ENCODE measurements at regions not wholly inside any gene's neighbourhood (a gene's known extent, or its start where the extent isn't known, plus 50 kb on each side); places are given as distances from the start of the nearest gene placed in this dataset.

DNA sequence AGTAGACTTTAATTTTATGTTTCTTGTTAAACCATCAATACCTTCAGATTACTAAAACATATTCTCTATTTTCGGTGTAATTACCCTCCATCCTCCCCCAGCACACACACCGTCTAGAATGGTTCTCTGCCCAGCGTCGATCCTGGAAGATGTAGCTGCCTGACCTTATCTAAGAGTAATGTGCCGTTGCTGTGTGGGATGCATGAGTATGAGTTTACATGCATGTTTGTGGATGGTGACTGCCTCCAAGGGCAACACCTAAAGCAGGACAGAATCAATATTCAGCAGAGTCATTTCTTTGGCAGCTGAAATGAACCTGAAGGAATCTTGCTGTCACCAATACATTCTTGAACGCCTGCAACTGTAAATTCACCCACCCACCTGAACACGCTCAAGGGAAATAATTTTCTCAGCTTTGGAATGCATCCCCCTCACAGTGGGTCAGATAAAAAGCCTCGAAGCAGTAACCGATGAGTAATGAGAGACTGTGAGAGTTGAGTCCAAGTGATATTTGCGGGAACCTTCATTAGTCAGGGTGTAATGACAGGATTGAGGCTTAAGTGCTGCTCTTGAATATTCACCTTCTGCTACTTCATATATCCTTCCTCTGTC is 155.8 kb upstream of the RND3 start:
- Histone ChIP-seq H3K4me1 (ENCODE audit: insufficient read depth, low read length) (no peaks in the 10 kb centered on the region), H3K36me3 (ENCODE audit: insufficient read depth, low read length) (no peaks in the 10 kb centered on the region), H3K27me3 (ENCODE audit: insufficient read depth, low read length) (no peaks in the 10 kb centered on the region), H3K9me3 (ENCODE audit: control insufficient read depth in 1 of 2, low read length in 2 of 2) (no peaks in the 10 kb centered on the region), H3K27ac (ENCODE audit: low read depth, low read length) (no peak overlapping the region), H3K4me3 (ENCODE audit: low read length in 2 of 2) (no peak overlapping the region)
- Mint-ChIP-seq H3K27me3 (no peaks in the 10 kb centered on the region), H3K4me1 (no peaks in the 10 kb centered on the region), H3K36me3 (no peaks in the 10 kb centered on the region), H3K9me3 (no peaks in the 10 kb centered on the region), H3K27ac (no peak overlapping the region), H3K4me3 (no peak overlapping the region)
- POLR2A ChIA-PET (ENCODE audit: partially characterized antibody), result no interaction called here
- intact Hi-C loops (cut with micrococcal nuclease), result no loop called here
- no peak for DNase-seq
- CTCF ChIA-PET (ENCODE audit: partially characterized antibody), result no interaction called here

DNA sequence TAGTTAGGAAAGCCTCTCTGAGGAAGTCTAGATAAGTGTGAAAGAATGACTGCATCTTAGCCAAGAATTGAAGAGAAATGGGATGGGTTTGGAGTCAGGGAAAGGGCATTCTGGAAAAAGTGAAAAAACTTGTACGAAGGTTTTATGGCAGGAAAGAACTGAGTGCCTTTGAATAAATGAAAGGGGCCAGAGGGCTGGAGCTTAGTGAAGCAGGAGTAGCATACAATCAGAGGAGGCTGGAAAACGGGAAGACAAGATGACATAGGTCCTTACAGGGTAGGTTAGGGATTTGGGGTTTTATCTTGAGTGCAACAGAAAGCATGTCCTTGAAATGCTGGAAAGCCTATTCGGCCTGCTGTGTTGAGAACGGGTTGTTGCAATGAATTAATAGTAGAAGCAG is 152.6 kb upstream of the RND3 start:
- intact Hi-C loops (cut with micrococcal nuclease), result no loop called here
- peaks cover 0 to 2% (median 0%) of the 10 kb centered on the region in 8 donors for H3K9me3 Mint-ChIP-seq
- H3K27me3 Mint-ChIP-seq, result no peaks in the 10 kb centered on the region
- no peaks in the 10 kb centered on the region for H3K36me3 Mint-ChIP-seq
- ChIA-PET POLR2A (ENCODE audit: partially characterized antibody) (no interaction called here), CTCF (ENCODE audit: partially characterized antibody) (no interaction called here)
- H3K4me3 Mint-ChIP-seq, result peak overlapping the region in 2 of 8 donors; percentile 6 to 67
- H3K27ac ChIP-seq (ENCODE audit: low read depth, low read length), result no peak overlapping the region
- H3K4me1 Mint-ChIP-seq, result no peaks in the 10 kb centered on the region
- DNase-seq, result no peak
- H3K27ac Mint-ChIP-seq, result no peak overlapping the region
- H3K4me3 ChIP-seq (ENCODE audit: low read length in 2 of 2), result no peak overlapping the region
- H3K36me3 ChIP-seq (ENCODE audit: insufficient read depth, low read length), result no peaks in the 10 kb centered on the region
- no peaks in the 10 kb centered on the region for H3K4me1 ChIP-seq (ENCODE audit: insufficient read depth, low read length)
- no peaks in the 10 kb centered on the region for H3K27me3 ChIP-seq (ENCODE audit: insufficient read depth, low read length)
- H3K9me3 ChIP-seq (ENCODE audit: control insufficient read depth in 1 of 2, low read length in 2 of 2), result no peaks in the 10 kb centered on the region

DNA sequence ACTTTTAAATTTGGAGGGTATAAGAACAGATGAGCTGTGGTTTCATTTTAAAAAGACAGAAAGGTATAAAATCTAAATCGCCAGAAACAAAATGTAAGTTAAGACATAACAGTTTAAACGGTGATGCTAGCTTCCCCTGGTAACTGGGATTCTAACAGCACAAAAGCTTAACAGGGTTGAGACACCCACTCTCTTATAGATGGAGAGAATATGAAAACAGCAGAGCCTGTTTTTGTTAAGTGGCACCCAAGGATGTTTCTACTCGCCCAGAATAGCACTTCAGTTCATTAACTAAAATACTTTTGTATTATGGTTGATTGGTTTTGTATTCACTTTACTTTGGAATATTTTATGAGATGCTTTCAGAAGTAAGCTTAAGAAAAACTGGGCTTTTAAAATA is 151.9 kb upstream of the RND3 start:
- Histone ChIP-seq H3K27me3 (ENCODE audit: insufficient read depth, low read length) (no peaks in the 10 kb centered on the region), H3K4me3 (ENCODE audit: low read length in 2 of 2) (no peak overlapping the region), H3K36me3 (ENCODE audit: insufficient read depth, low read length) (no peaks in the 10 kb centered on the region), H3K27ac (ENCODE audit: low read depth, low read length) (no peak overlapping the region), H3K9me3 (ENCODE audit: control insufficient read depth in 1 of 2, low read length in 2 of 2) (no peaks in the 10 kb centered on the region), H3K4me1 (ENCODE audit: insufficient read depth, low read length) (no peaks in the 10 kb centered on the region)
- Mint-ChIP-seq H3K4me1 (no peaks in the 10 kb centered on the region), H3K36me3 (no peaks in the 10 kb centered on the region), H3K4me3 (no peak overlapping the region), H3K27ac (no peak overlapping the region), H3K27me3 (no peaks in the 10 kb centered on the region), H3K9me3 (peaks cover 0 to 2% (median 0%) of the 10 kb centered on the region in 8 donors)
- DNase-seq, result no peak
- intact Hi-C loops (cut with micrococcal nuclease), result no loop called here
- ChIA-PET POLR2A (ENCODE audit: partially characterized antibody) (no interaction called here), CTCF (ENCODE audit: partially characterized antibody) (no interaction called here)

DNA sequence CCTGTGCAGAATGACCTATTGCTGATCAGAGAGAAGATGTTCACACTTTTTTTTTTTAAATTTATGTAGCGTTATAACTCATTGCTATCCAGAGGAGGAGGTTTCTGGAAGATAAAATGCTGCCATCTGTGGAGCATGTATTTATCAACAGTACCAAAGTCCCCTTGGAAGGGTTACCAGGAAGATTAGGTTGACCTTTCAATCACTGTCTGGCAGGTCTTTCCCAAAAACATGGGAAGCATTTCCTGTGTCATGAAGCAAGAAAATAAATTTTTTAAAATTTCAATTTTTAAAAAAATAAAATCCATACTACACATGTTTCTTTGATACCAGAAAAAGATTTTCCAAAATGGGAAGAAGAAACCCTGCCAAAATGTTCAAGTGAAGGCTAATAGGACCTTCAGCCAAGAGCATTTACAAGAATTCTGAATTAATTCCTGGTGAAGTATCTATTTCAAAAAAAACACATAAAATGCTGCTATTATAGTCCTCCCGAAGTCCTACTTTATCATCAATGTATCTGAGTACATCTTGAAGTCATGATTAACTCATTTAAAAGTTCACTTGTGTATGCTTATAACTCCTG is 143.9 kb upstream of the RND3 start:
- ChIA-PET CTCF (ENCODE audit: partially characterized antibody) (no interaction called here), POLR2A (ENCODE audit: partially characterized antibody) (no interaction called here)
- Histone ChIP-seq H3K4me3 (ENCODE audit: low read length in 2 of 2) (no peak overlapping the region), H3K27ac (ENCODE audit: low read depth, low read length) (no peak overlapping the region), H3K27me3 (ENCODE audit: insufficient read depth, low read length) (no peaks in the 10 kb centered on the region), H3K9me3 (ENCODE audit: control insufficient read depth in 1 of 2, low read length in 2 of 2) (no peaks in the 10 kb centered on the region), H3K4me1 (ENCODE audit: insufficient read depth, low read length) (no peaks in the 10 kb centered on the region), H3K36me3 (ENCODE audit: insufficient read depth, low read length) (no peaks in the 10 kb centered on the region)
- intact Hi-C loops (cut with micrococcal nuclease), result no loop called here
- H3K27ac Mint-ChIP-seq, result no peak overlapping the region
- no peak overlapping the region for H3K4me3 Mint-ChIP-seq
- H3K9me3 Mint-ChIP-seq, result peaks cover 0 to 3% (median 0%) of the 10 kb centered on the region in 8 donors
- H3K4me1 Mint-ChIP-seq, result no peaks in the 10 kb centered on the region
- no peak for DNase-seq
- no peaks in the 10 kb centered on the region for H3K36me3 Mint-ChIP-seq
- H3K27me3 Mint-ChIP-seq, result no peaks in the 10 kb centered on the region

DNA sequence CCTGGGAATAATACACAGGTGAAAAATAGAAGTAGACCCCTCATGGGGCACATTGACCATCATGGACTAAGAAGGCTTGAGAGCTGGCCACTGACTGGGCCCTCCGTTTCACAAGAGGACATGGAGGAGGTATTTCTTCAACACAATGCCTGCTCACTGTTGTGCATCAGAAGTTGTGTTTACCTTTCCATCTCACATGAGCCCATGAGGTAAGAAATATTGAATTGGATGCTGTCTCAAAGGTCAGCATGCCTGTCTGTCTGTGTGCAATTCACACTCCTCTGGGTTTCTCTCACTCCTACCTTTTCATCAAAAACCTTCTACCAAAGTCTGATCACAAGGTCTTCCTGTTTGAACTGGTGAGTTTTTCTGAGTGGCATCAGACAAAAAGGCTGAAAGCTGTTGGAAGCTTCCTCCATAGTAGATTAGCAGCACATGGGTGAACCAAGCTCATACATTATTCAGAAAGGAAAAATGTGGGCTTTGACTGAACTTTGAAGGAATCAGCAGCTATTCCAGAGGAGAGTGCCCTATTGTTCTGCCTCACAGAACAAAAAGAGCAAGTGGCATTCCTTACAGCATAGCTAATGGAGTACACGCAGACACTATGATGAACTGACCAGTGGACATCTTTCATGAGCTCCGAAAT is 143.2 kb upstream of the RND3 start:
- Histone ChIP-seq H3K4me3 (ENCODE audit: low read length in 2 of 2) (no peak overlapping the region), H3K27me3 (ENCODE audit: insufficient read depth, low read length) (no peaks in the 10 kb centered on the region), H3K36me3 (ENCODE audit: insufficient read depth, low read length) (no peaks in the 10 kb centered on the region), H3K4me1 (ENCODE audit: insufficient read depth, low read length) (no peaks in the 10 kb centered on the region), H3K27ac (ENCODE audit: low read depth, low read length) (no peak overlapping the region), H3K9me3 (ENCODE audit: control insufficient read depth in 1 of 2, low read length in 2 of 2) (no peaks in the 10 kb centered on the region)
- Mint-ChIP-seq H3K9me3 (peaks cover 0 to 3% (median 0%) of the 10 kb centered on the region in 8 donors), H3K4me3 (no peak overlapping the region), H3K4me1 (no peaks in the 10 kb centered on the region), H3K36me3 (no peaks in the 10 kb centered on the region), H3K27ac (no peak overlapping the region), H3K27me3 (no peaks in the 10 kb centered on the region)
- DNase-seq, result no peak
- POLR2A ChIA-PET (ENCODE audit: partially characterized antibody), result no interaction called here
- intact Hi-C loops (cut with micrococcal nuclease), result no loop called here
- CTCF ChIA-PET (ENCODE audit: partially characterized antibody), result no interaction called here

DNA sequence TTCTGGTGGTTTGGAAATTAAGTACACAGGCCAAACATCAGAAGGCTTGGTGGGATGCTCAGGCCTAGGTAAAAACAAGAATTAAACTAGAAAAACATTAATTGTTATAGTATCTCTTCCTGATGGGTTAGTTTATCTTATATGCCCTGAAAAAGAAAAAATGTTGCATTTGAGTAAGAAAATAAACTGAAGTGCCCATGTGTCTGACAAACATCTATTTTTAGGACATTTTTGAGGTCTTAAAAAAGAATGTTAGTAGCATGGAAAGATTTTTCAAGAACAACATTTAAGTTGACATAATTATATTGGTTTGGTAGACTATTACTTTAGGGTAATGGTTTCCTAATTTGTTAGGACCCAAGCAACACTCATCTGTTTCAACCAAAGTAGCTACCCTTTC is 140.1 kb upstream of the RND3 start:
- Histone ChIP-seq H3K4me1 (ENCODE audit: insufficient read depth, low read length) (no peaks in the 10 kb centered on the region), H3K36me3 (ENCODE audit: insufficient read depth, low read length) (no peaks in the 10 kb centered on the region), H3K27ac (ENCODE audit: low read depth, low read length) (no peak overlapping the region), H3K27me3 (ENCODE audit: insufficient read depth, low read length) (no peaks in the 10 kb centered on the region), H3K9me3 (ENCODE audit: control insufficient read depth in 1 of 2, low read length in 2 of 2) (no peaks in the 10 kb centered on the region), H3K4me3 (ENCODE audit: low read length in 2 of 2) (no peak overlapping the region)
- no peaks in the 10 kb centered on the region for H3K4me1 Mint-ChIP-seq
- no peaks in the 10 kb centered on the region for H3K36me3 Mint-ChIP-seq
- H3K27me3 Mint-ChIP-seq, result no peaks in the 10 kb centered on the region
- H3K27ac Mint-ChIP-seq, result no peak overlapping the region
- intact Hi-C loops (cut with micrococcal nuclease), result no loop called here
- peaks cover 0 to 4% (median 0%) of the 10 kb centered on the region in 8 donors for H3K9me3 Mint-ChIP-seq
- H3K4me3 Mint-ChIP-seq, result no peak overlapping the region
- POLR2A ChIA-PET (ENCODE audit: partially characterized antibody), result no interaction called here
- CTCF ChIA-PET (ENCODE audit: partially characterized antibody), result no interaction called here
- DNase-seq, result no peak

DNA sequence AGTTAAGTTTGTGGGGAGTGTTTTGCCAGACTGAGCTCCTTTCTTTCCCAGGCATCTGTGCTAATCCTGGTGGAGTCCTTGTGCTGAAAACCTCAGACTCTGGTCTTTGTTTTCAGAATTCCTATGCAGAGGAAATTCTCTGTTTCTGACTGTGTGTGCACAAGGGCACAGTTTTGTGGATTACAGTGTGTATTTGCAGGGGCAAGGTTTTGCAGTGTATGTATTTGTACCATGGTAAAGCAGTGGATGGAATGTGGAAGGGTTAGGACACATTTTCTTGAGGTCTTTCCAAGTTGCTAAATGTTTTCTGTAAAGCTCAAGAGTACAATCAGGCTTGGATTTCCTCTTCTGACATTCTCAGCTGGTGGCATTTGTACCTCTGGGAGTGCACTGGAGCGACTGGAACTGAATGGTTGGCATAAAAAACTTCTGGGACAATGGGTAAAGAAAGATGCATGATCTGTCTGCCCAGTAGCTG is 139.5 kb upstream of the RND3 start:
- Mint-ChIP-seq H3K4me3 (no peak overlapping the region), H3K4me1 (no peaks in the 10 kb centered on the region), H3K36me3 (no peaks in the 10 kb centered on the region), H3K27ac (no peak overlapping the region), H3K27me3 (no peaks in the 10 kb centered on the region), H3K9me3 (peaks cover 0 to 4% (median 0%) of the 10 kb centered on the region in 8 donors)
- H3K36me3 ChIP-seq (ENCODE audit: insufficient read depth, low read length), result no peaks in the 10 kb centered on the region
- H3K27ac ChIP-seq (ENCODE audit: low read depth, low read length), result no peak overlapping the region
- no peaks in the 10 kb centered on the region for H3K4me1 ChIP-seq (ENCODE audit: insufficient read depth, low read length)
- no peaks in the 10 kb centered on the region for H3K27me3 ChIP-seq (ENCODE audit: insufficient read depth, low read length)
- CTCF ChIA-PET (ENCODE audit: partially characterized antibody), result no interaction called here
- H3K4me3 ChIP-seq (ENCODE audit: low read length in 2 of 2), result no peak overlapping the region
- DNase-seq, result no peak
- POLR2A ChIA-PET (ENCODE audit: partially characterized antibody), result no interaction called here
- no peaks in the 10 kb centered on the region for H3K9me3 ChIP-seq (ENCODE audit: control insufficient read depth in 1 of 2, low read length in 2 of 2)
- intact Hi-C loops (cut with micrococcal nuclease), result no loop called here

Measured in CD4-positive, alpha-beta memory T cell (primary cell).